ENCODE measurements at regions not wholly inside any gene's neighbourhood (a gene's known extent, or its start where the extent isn't known, plus 50 kb on each side); places are given as distances from the start of the nearest gene placed in this dataset.

- Histone ChIP-seq H3K9me3 (ENCODE audit: low read depth, low read length, poor library complexity, severe bottlenecking) (no peaks in the 10 kb centered on the region), H3K4me3 (ENCODE audit: low read depth, low read length, poor library complexity, severe bottlenecking) (no peak overlapping the region), H3K27ac (ENCODE audit: low read depth, low read length, poor library complexity, severe bottlenecking) (no peak overlapping the region), H3K4me1 (ENCODE audit: insufficient read depth, low read length, poor library complexity, severe bottlenecking) (no peaks in the 10 kb centered on the region), H3K27me3 (replicated peaks; ENCODE audit: insufficient read depth, low read depth, low read length, poor library complexity) (no peaks in the 10 kb centered on the region), H3K36me3 (ENCODE audit: insufficient read depth, low read length, poor library complexity, severe bottlenecking) (no peaks in the 10 kb centered on the region)
- intact Hi-C loops (cut with micrococcal nuclease; ENCODE audit: unreplicated experiment): no loop called here
- peak; percentile 24 for DNase-seq (ENCODE audit: low spot score)
- ChIA-PET POLR2A (ENCODE audit: low non-redundant PET) (no interaction called here), CTCF (no interaction called here)
- TF ChIP-seq EZH2 (IDR thresholded peaks at IDR 0.05; ENCODE audit: borderline replicate concordance, low read depth, low read length, poor library complexity, severe bottlenecking): no peak
- TF ChIP-seq, protein P1, sequence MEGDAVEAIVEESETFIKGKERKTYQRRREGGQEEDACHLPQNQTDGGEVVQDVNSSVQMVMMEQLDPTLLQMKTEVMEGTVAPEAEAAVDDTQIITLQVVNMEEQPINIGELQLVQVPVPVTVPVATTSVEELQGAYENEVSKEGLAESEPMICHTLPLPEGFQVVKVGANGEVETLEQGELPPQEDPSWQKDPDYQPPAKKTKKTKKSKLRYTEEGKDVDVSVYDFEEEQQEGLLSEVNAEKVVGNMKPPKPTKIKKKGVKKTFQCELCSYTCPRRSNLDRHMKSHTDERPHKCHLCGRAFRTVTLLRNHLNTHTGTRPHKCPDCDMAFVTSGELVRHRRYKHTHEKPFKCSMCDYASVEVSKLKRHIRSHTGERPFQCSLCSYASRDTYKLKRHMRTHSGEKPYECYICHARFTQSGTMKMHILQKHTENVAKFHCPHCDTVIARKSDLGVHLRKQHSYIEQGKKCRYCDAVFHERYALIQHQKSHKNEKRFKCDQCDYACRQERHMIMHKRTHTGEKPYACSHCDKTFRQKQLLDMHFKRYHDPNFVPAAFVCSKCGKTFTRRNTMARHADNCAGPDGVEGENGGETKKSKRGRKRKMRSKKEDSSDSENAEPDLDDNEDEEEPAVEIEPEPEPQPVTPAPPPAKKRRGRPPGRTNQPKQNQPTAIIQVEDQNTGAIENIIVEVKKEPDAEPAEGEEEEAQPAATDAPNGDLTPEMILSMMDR (conservative IDR thresholded peaks at IDR 0.05; ENCODE audit: low read depth, low read length): no peak
- no TSS peak for BruUV-seq (replicated peaks)
Observed at GRCh38 chr3:145124900-145125678, 1035.9 kb downstream of the PLOD2 start.

- no peak for DNase-seq (ENCODE audit: low spot score)
- intact Hi-C loops (cut with micrococcal nuclease; ENCODE audit: unreplicated experiment): no loop called here
- BruUV-seq (replicated peaks): no TSS peak
- Histone ChIP-seq H3K27me3 (replicated peaks; ENCODE audit: insufficient read depth, low read depth, low read length, poor library complexity) (no peaks in the 10 kb centered on the region), H3K36me3 (ENCODE audit: insufficient read depth, low read length, poor library complexity, severe bottlenecking) (no peaks in the 10 kb centered on the region), H3K4me1 (ENCODE audit: insufficient read depth, low read length, poor library complexity, severe bottlenecking) (no peaks in the 10 kb centered on the region), H3K4me3 (ENCODE audit: low read depth, low read length, poor library complexity, severe bottlenecking) (no peak overlapping the region), H3K9me3 (ENCODE audit: low read depth, low read length, poor library complexity, severe bottlenecking) (no peaks in the 10 kb centered on the region), H3K27ac (ENCODE audit: low read depth, low read length, poor library complexity, severe bottlenecking) (no peak overlapping the region)
- CTCF ChIA-PET: no interaction called here
- POLR2A ChIA-PET (ENCODE audit: low non-redundant PET): no interaction called here
- TF ChIP-seq, protein P1 (conservative IDR thresholded peaks at IDR 0.05; ENCODE audit: low read depth, low read length): no peak
- no peak for TF ChIP-seq EZH2 (IDR thresholded peaks at IDR 0.05; ENCODE audit: borderline replicate concordance, low read depth, low read length, poor library complexity, severe bottlenecking)
Observed at GRCh38 chr3:145133281-145133680, 1027.7 kb downstream of the PLOD2 start.

DNA sequence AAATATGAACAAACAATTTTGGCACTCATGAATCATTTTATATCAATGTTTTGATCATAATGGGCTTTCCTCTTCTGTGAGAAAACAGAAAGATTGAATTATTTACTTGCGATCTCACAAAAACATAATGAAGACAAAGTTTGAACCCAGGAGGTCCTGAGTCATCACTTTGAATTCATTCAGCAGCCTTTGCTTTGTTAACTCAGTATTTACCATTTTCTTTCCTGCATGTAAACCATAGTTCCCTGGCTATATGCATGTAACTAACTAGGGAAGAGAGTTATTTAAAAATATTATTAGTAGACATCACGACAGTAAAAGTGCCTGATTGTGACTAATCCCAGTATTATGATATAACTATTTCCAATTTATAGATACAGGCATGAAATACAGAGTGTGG is 1026.2 kb downstream of the PLOD2 start:
- Histone ChIP-seq H3K27ac (ENCODE audit: low read depth, low read length, poor library complexity, severe bottlenecking) (no peak overlapping the region), H3K4me3 (ENCODE audit: low read depth, low read length, poor library complexity, severe bottlenecking) (no peak overlapping the region), H3K4me1 (ENCODE audit: insufficient read depth, low read length, poor library complexity, severe bottlenecking) (no peaks in the 10 kb centered on the region), H3K36me3 (ENCODE audit: insufficient read depth, low read length, poor library complexity, severe bottlenecking) (no peaks in the 10 kb centered on the region), H3K9me3 (ENCODE audit: low read depth, low read length, poor library complexity, severe bottlenecking) (no peaks in the 10 kb centered on the region), H3K27me3 (replicated peaks; ENCODE audit: insufficient read depth, low read depth, low read length, poor library complexity) (no peaks in the 10 kb centered on the region)
- CTCF ChIA-PET: no interaction called here
- DNase-seq (ENCODE audit: low spot score): no peak
- no TSS peak for BruUV-seq (replicated peaks)
- intact Hi-C loops (cut with micrococcal nuclease; ENCODE audit: unreplicated experiment): no loop called here
- TF ChIP-seq, protein P1 (conservative IDR thresholded peaks at IDR 0.05; ENCODE audit: low read depth, low read length): no peak
- TF ChIP-seq EZH2 (IDR thresholded peaks at IDR 0.05; ENCODE audit: borderline replicate concordance, low read depth, low read length, poor library complexity, severe bottlenecking): no peak
- POLR2A ChIA-PET (ENCODE audit: low non-redundant PET): no interaction called here

Data from A673 (cell line).